Ascending aorta (tissue), 2 donors: ENCODE measurements at regions not wholly inside any gene's neighbourhood (a gene's known extent, or its start where the extent isn't known, plus 50 kb on each side); places are given as distances from the start of the nearest gene placed in this dataset.
"Not testable (repeated sequence)": the region's sequence is repeated elsewhere in the genome, so short reads cannot be mapped to it uniquely, and the experiment has no call there.

Source experiments
- DNase-seq, 2 donors: peaks; one replicate each; pipeline ENCODE4 v3.0.0-alpha.2; 2019; ENCODE audit warnings: low spot score in 2 of 2
- H3K27ac ChIP-seq, 2 donors: fragments of 200-600 bp; sonication (generic); one replicate each; pipeline ENCODE4 v1.5.1; 2016 to 2017; ENCODE audit warnings: mild to moderate bottlenecking in 1 of 2
- H3K27me3 ChIP-seq: fragments of 200-600 bp; sonication (generic); one replicate; pipeline ENCODE4 v1.5.1; 2017
- H3K36me3 ChIP-seq, 2 donors: fragments of 200-600 bp; sonication (generic); one replicate each; pipeline ENCODE4 v1.5.1; 2016
- H3K4me1 ChIP-seq, 2 donors: fragments of 200-600 bp; sonication (generic); one replicate each; pipeline ENCODE4 v1.5.1; 2016 to 2017; ENCODE audit warnings: mild to moderate bottlenecking in 1 of 2
- H3K4me3 ChIP-seq, 2 donors: fragments of 200-600 bp; sonication (generic); one replicate each; pipeline ENCODE4 v1.5.1; 2016 to 2017; ENCODE audit warnings: mild to moderate bottlenecking in 1 of 2
- H3K9me3 ChIP-seq, 2 donors: fragments of 200-600 bp; sonication (generic); one replicate each; pipeline ENCODE4 v1.5.1; 2016
- intact Hi-C: fragments of 100-400 bp; cut with DNase I; formaldehyde crosslinking; loops from one replicate; pipeline ENCODE4 v1.15.1; 2023
- TF ChIP-seq, protein P1 (sequence below), 3 experiments: fragments of 200-600 bp in 2 of 3; fragments of 450-650 bp in 1 of 3; sonication (generic) in 2 of 3; IDR thresholded peaks; one replicate each; pipeline ENCODE4 v1.5.1; 2016 to 2019; ENCODE audit warnings: antibody characterized with exemption in 3 of 3, mild to moderate bottlenecking in 1 of 3, moderate library complexity in 1 of 3

DNA sequence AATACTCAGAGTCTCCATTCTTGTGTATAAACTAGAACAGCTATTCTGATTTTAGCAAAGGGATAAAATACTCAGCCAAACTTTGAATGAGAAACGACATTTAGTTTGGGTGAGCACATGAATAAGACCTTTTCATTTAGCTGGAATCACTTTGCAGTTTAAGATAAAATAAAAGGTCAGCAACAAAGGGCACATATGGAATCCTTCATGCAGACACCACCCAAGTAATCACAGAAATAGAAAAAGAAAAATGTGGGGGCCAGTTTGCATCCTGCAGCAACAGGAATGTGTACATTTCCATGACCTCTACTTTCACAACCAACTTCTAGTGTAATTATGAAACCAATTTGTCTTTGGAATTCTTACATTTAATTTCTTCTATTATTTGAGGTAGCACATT lies 1637.4 kb downstream of the PCDH9 start:
- H3K27ac ChIP-seq = no peak overlapping the region
- H3K9me3 ChIP-seq = no peaks in the 10 kb centered on the region
- no peak for DNase-seq
- TF ChIP-seq, protein P1, sequence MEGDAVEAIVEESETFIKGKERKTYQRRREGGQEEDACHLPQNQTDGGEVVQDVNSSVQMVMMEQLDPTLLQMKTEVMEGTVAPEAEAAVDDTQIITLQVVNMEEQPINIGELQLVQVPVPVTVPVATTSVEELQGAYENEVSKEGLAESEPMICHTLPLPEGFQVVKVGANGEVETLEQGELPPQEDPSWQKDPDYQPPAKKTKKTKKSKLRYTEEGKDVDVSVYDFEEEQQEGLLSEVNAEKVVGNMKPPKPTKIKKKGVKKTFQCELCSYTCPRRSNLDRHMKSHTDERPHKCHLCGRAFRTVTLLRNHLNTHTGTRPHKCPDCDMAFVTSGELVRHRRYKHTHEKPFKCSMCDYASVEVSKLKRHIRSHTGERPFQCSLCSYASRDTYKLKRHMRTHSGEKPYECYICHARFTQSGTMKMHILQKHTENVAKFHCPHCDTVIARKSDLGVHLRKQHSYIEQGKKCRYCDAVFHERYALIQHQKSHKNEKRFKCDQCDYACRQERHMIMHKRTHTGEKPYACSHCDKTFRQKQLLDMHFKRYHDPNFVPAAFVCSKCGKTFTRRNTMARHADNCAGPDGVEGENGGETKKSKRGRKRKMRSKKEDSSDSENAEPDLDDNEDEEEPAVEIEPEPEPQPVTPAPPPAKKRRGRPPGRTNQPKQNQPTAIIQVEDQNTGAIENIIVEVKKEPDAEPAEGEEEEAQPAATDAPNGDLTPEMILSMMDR (IDR thresholded peaks at IDR 0.05) = no peak
- H3K4me1 ChIP-seq = no peaks in the 10 kb centered on the region
- no peak overlapping the region for H3K4me3 ChIP-seq
- intact Hi-C loops = no loop called here
- H3K36me3 ChIP-seq = no peaks in the 10 kb centered on the region
- no peaks in the 10 kb centered on the region for H3K27me3 ChIP-seq

DNA sequence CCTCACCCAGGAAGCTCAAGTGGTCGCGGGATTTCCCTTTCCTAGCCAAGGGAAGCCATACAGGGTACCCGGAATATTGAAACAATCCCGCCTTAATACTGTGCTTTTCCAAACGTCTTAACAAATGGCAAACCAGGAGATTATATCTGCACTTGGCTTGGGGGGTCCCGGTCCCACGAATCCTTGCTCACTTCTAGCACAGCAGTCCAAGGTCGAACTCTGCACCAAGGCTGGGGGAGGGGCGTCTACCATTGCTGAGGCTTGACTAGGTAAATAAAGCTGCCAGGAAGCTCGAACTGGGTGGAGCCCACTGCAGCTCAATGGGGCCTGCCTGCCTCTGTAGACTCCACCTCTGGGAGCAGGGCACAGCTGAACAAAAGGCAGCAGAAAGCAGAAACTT lies 1644.8 kb downstream of the PCDH9 start:
- H3K27ac ChIP-seq = no peak overlapping the region
- H3K36me3 ChIP-seq = no peaks in the 10 kb centered on the region
- no peak overlapping the region for H3K4me3 ChIP-seq
- DNase-seq = no peak
- no peaks in the 10 kb centered on the region for H3K27me3 ChIP-seq
- H3K9me3 ChIP-seq = no peaks in the 10 kb centered on the region
- H3K4me1 ChIP-seq = no peaks in the 10 kb centered on the region
- TF ChIP-seq, protein P1 (IDR thresholded peaks at IDR 0.05) = no peak
- intact Hi-C loops = no loop called here

DNA sequence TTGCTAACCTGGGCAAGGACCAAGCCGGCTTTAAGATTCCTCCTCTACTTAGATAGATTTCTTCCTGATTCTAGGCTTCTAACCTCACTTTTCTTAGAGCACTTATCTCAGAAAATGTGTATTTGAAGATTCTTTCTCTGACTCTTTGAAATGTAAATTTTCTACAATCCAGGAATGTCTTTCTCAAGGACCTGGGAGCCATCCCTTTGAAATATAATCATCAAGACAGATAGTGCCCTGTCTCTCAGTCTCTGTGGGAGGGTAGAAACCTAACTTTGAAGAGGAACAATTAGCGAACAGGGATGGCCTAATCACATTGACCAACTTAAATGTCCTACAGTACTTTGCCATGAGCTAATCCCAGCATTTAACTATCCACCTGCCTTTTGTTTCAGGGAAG lies 1646.0 kb downstream of the PCDH9 start:
- Histone ChIP-seq H3K4me3 (no peak overlapping the region), H3K9me3 (no peaks in the 10 kb centered on the region), H3K36me3 (no peaks in the 10 kb centered on the region), H3K27ac (no peak overlapping the region), H3K27me3 (no peaks in the 10 kb centered on the region), H3K4me1 (no peaks in the 10 kb centered on the region)
- no peak for DNase-seq
- TF ChIP-seq, protein P1 (IDR thresholded peaks at IDR 0.05) = no peak
- intact Hi-C loops = no loop called here

DNA sequence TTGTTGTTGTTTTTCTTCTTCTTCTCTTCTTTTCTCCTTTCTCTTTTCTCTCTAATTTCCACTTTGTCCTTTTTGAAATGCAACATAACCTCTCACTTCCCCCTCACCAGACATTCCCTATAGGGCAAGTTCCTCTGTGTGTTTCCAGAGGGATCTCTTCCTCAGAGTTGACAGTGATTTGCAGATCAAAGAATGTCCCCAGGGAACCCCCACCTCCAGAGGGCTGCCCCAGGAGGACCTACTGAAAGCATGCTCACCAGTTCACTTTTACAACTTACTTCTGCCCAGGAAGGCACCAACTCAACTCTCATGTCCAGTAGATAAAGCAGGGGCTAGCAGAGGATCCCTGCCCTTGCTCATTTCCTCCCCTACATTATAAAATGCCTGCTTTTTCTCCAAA lies 1648.0 kb downstream of the PCDH9 start:
- Histone ChIP-seq H3K27me3 (no peaks in the 10 kb centered on the region), H3K36me3 (no peaks in the 10 kb centered on the region), H3K4me1 (no peaks in the 10 kb centered on the region), H3K27ac (no peak overlapping the region), H3K9me3 (no peaks in the 10 kb centered on the region), H3K4me3 (no peak overlapping the region)
- TF ChIP-seq, protein P1 (IDR thresholded peaks at IDR 0.05) = no peak
- intact Hi-C loops = no loop called here
- DNase-seq = no peak

DNA sequence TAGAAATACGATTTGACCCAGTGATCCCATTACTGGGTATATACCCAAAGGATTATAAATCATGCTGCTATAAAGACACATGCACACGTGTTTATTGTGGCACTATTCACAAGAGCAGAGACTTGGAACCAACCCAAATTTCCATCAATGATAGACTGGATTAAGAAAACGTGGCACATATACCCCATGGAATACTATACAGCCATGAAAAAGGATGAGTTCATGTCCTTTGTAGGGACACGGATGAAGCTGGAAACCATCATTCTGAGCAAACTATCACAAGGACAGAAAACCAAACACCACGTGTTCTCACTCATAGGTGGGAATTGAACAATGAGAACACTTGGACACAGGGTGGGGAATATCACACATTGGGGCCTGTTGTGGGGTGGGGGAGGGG lies 1665.6 kb downstream of the PCDH9 start:
- DNase-seq = not testable (repeated sequence)

DNA sequence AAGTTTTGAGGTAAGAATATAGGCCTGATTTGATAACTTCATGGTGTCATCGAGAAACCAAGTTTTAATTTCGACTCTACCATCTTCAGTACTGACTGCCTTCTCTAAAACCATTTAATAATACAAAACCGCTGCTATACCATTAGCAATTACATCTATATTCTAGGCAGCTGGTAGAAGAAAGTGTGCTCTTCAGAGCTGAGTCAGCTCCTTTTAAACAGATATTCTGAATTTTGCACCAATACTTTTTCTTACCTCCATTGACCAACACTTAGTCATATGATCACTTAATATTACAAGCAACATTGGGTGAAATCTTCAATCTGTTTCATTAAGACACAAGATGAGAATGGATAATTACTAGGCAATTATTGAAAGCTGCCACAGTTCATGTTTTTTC lies 1667.8 kb downstream of the PCDH9 start:
- intact Hi-C loops = no loop called here
- no peak for DNase-seq
- no peaks in the 10 kb centered on the region for H3K27me3 ChIP-seq
- no peaks in the 10 kb centered on the region for H3K36me3 ChIP-seq
- H3K4me3 ChIP-seq = no peak overlapping the region
- H3K4me1 ChIP-seq = no peaks in the 10 kb centered on the region
- no peaks in the 10 kb centered on the region for H3K9me3 ChIP-seq
- H3K27ac ChIP-seq = no peak overlapping the region
- TF ChIP-seq, protein P1 (IDR thresholded peaks at IDR 0.05) = no peak

More for the DNA sequence above, 1665.6 kb downstream of the PCDH9 start:
- H3K36me3 ChIP-seq, H3K27ac ChIP-seq, H3K27me3 ChIP-seq, H3K4me3 ChIP-seq, intact Hi-C loops, H3K9me3 ChIP-seq, H3K4me1 ChIP-seq: not testable (repeated sequence)
